Fibroblast of lung (primary cell): ENCODE measurements at regions not wholly inside any gene's neighbourhood (a gene's known extent, or its start where the extent isn't known, plus 50 kb on each side); places are given as distances from the start of the nearest gene placed in this dataset.

ENCODE experiments used
- DNase-seq, 2 donors: peaks; one replicate each; pipeline versions ENCODE4 v3.0.0 to v3.0.0-alpha.2; 2010; ENCODE audit warnings: low read depth in 2 of 2
- H2AFZ ChIP-seq: 2 replicates; pipeline ENCODE4 v1.5.1; 2012; ENCODE audit warnings: low read length, control low read depth, inconsistent platforms
- H3K27ac ChIP-seq: 2 replicates; pipeline ENCODE4 v1.5.1; 2011; ENCODE audit warnings: low read length, control low read depth; ENCODE audit not compliant: insufficient read depth
- H3K27me3 ChIP-seq: 2 replicates; pipeline ENCODE4 v1.5.1; 2011; ENCODE audit warnings: mild to moderate bottlenecking, low read length; ENCODE audit not compliant: control insufficient read depth, insufficient read depth
- H3K36me3 ChIP-seq: 2 replicates; pipeline ENCODE4 v1.5.1; 2011; ENCODE audit warnings: low read length; ENCODE audit not compliant: control insufficient read depth, insufficient read depth
- H3K4me1 ChIP-seq: 2 replicates; pipeline ENCODE4 v1.5.1; 2011; ENCODE audit warnings: low read length; ENCODE audit not compliant: control insufficient read depth, insufficient read depth; ENCODE audit errors: extremely low read depth
- H3K4me2 ChIP-seq: 2 replicates; pipeline ENCODE4 v1.5.1; 2011; ENCODE audit warnings: low read length, control low read depth; ENCODE audit not compliant: insufficient read depth; ENCODE audit errors: extremely low read depth
- H3K4me3 ChIP-seq, 4 experiments: fragments of 200-600 bp in 1 of 4; sonication (generic) in 1 of 4; replicated peaks in 1 of 4; 2 replicates each; pipeline ENCODE4 v1.5.1; 2011 to 2016; ENCODE audit warnings: low read length in 4 of 4, low read depth in 3 of 4, mild to moderate bottlenecking in 3 of 4, control low read depth in 2 of 4, inconsistent platforms in 1 of 4, mixed read lengths in 1 of 4; ENCODE audit not compliant: insufficient read depth in 1 of 4; ENCODE audit errors: control extremely low read depth in 1 of 4
- H3K79me2 ChIP-seq: 2 replicates; pipeline ENCODE4 v1.5.1; 2012; ENCODE audit warnings: mild to moderate bottlenecking, low read length, inconsistent platforms; ENCODE audit not compliant: control insufficient read depth, insufficient read depth
- H3K9ac ChIP-seq: 2 replicates; pipeline ENCODE4 v1.5.1; 2011; ENCODE audit warnings: mild to moderate bottlenecking, low read length, control low read depth; ENCODE audit not compliant: insufficient read depth
- H3K9me3 ChIP-seq: 2 replicates; pipeline ENCODE4 v1.5.1; 2012; ENCODE audit warnings: low read depth, low read length; ENCODE audit not compliant: control insufficient read depth, insufficient read depth
- H4K20me1 ChIP-seq: 2 replicates; pipeline ENCODE4 v1.5.1; 2011; ENCODE audit warnings: low read length; ENCODE audit not compliant: control insufficient read depth, insufficient read depth; ENCODE audit errors: extremely low read depth
- CTCF ChIP-seq, 2 donors: IDR thresholded peaks in 1 of 2; conservative IDR thresholded peaks in 1 of 2; 1 replicate in 1 of 2; 2 replicates in 1 of 2; pipeline ENCODE4 v1.5.1; 2011 to 2012; ENCODE audit warnings: low read length in 2 of 2, control low read depth in 1 of 2, inconsistent platforms in 1 of 2, low read depth in 1 of 2, mild to moderate bottlenecking in 1 of 2
- EZH2 ChIP-seq: IDR thresholded peaks from 2 replicates; pipeline ENCODE4 v1.5.1; 2012; ENCODE audit warnings: low read length, control low read depth, mild to moderate bottlenecking; ENCODE audit errors: missing control alignments

GRCh38 chr4:77344784-77345183 lies 187.8 kb downstream of the CCNG2 start:
- Histone ChIP-seq H3K4me1 (no peaks in the 10 kb centered on the region), H3K4me2 (no peak overlapping the region), H3K9ac (no peak overlapping the region), H4K20me1 (no peaks in the 10 kb centered on the region), H3K36me3 (no peaks in the 10 kb centered on the region), H3K27me3 (no peaks in the 10 kb centered on the region), H2AFZ (no peak overlapping the region), H3K4me3 (no peak overlapping the region), H3K9me3 (no peaks in the 10 kb centered on the region), H3K79me2 (no peaks in the 10 kb centered on the region), H3K27ac (no peak overlapping the region)
- no peak for DNase-seq
- no peak for TF ChIP-seq EZH2
- no peak for TF ChIP-seq CTCF (conservative IDR thresholded peaks at IDR 0.05 in 1 of 2, IDR thresholded peaks at IDR 0.05 in 1 of 2; ENCODE audit: low read depth in 1 of 2, low read length in 2 of 2)

GRCh38 chr4:77347351-77347966 lies 190.5 kb downstream of the CCNG2 start:
- H2AFZ ChIP-seq, result no peak overlapping the region
- H3K4me1 ChIP-seq, result no peaks in the 10 kb centered on the region
- H3K4me2 ChIP-seq, result no peak overlapping the region
- DNase-seq, result no peak
- no peaks in the 10 kb centered on the region for H3K27me3 ChIP-seq
- no peaks in the 10 kb centered on the region for H3K36me3 ChIP-seq
- H3K79me2 ChIP-seq, result no peaks in the 10 kb centered on the region
- TF ChIP-seq EZH2 (no peak), CTCF (conservative IDR thresholded peaks at IDR 0.05 in 1 of 2, IDR thresholded peaks at IDR 0.05 in 1 of 2; ENCODE audit: low read depth in 1 of 2, low read length in 2 of 2) (no peak)
- no peak overlapping the region for H3K9ac ChIP-seq
- H3K4me3 ChIP-seq, result no peak overlapping the region
- H4K20me1 ChIP-seq, result no peaks in the 10 kb centered on the region
- H3K27ac ChIP-seq, result no peak overlapping the region
- no peaks in the 10 kb centered on the region for H3K9me3 ChIP-seq

GRCh38 chr4:77348815-77349214 lies 191.8 kb downstream of the CCNG2 start:
- no peak for TF ChIP-seq EZH2
- no peak for TF ChIP-seq CTCF (conservative IDR thresholded peaks at IDR 0.05 in 1 of 2, IDR thresholded peaks at IDR 0.05 in 1 of 2; ENCODE audit: low read depth in 1 of 2, low read length in 2 of 2)
- Histone ChIP-seq H3K27me3 (no peaks in the 10 kb centered on the region), H3K4me2 (no peak overlapping the region), H3K9me3 (no peaks in the 10 kb centered on the region), H3K79me2 (no peaks in the 10 kb centered on the region), H3K4me3 (no peak overlapping the region), H2AFZ (no peak overlapping the region), H3K9ac (no peak overlapping the region), H3K27ac (no peak overlapping the region), H3K4me1 (no peaks in the 10 kb centered on the region), H4K20me1 (no peaks in the 10 kb centered on the region), H3K36me3 (no peaks in the 10 kb centered on the region)
- no peak for DNase-seq
